GM19035 (cell line): ENCODE measurements at regions not wholly inside any gene's neighbourhood (a gene's known extent, or its start where the extent isn't known, plus 50 kb on each side); places are given as distances from the start of the nearest gene placed in this dataset.
A peak's percentile ranks its signal among the peaks of the same experiment; 100 is the strongest.

Experiments used
- ATAC-seq: cut with Tn5 transposase; IDR thresholded peaks from one replicate; pipeline ENCODE4 v1.9.1; 2021; ENCODE audit not compliant: unreplicated experiment

DNA sequence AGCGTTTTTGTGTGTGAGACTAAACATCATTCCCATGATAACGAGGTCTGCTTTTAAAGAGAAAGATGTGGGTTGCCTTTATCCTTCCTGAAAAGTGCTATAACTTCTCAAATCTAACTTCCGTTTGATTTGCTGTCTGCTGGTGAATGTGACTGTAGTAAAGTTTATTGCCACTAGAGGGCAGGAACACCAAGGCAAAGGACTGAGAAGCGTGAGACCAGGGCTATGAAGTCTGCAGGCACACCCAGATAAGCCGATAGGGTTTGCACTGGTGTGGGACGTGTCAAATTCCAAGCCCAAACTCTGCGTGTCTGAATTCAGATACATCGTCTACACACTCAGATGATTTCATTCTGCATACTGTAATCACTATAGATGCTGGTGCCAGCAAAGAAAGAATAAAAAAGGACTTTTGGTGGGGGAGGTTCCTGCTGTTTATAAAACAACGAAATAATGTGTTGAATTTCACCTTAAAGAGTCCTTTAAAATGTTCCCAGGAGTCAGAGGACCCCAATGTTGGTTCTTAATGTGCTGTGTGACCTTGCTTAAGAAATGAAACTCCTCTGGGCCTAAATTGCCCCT is 87.2 kb downstream of the PTTG1 start:
- ATAC-seq = peak; percentile 81

DNA sequence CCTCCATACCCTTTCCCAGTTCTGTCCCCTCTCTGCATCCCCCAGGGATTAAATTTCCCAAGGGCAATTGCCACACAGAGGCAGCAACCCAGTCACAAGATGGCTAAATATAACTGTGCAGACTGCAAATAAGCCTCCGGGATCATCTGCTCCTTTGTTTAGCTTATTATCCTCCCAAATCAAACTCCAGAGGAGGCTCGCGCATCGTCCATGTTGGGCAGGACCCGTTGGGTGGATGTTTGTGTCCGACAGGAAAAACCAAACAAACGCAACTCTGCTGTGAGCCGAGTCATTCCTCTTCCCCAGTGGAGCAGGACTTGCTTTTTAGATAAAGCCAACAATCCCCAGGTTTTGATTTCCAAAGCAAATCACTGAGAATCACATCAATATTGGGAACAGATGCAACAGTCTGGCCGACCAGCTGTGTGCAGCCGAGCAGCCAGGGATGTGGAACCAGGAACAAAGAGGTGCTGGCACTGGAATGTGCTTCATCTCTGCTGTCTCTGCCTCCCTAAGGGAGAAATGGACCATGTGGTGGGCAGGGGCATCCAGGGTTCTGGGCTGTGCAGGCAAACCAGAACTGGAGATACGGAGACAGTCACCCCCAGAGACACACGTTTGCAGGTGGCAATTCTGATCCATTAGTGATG is 89.8 kb downstream of the PTTG1 start:
- no peak for ATAC-seq
